GM23248 (cell line): ENCODE measurements at regions not wholly inside any gene's neighbourhood (a gene's known extent, or its start where the extent isn't known, plus 50 kb on each side); places are given as distances from the start of the nearest gene placed in this dataset.

Experiments
- DNase-seq: peaks from one replicate; pipeline ENCODE4 v3.0.0-alpha.2; 2015
- H2AFZ ChIP-seq: fragments of 200-600 bp; sonication (generic); 2 replicates; pipeline ENCODE4 v1.6.1; 2016; ENCODE audit warnings: antibody characterized with exemption
- H3F3A ChIP-seq: fragments of 200-600 bp; sonication (generic); 2 replicates; pipeline ENCODE4 v1.6.1; 2016; ENCODE audit warnings: mild to moderate bottlenecking, antibody characterized with exemption, mixed run types; ENCODE audit not compliant: insufficient read depth
- H3K27ac ChIP-seq: fragments of 200-600 bp; sonication (generic); 2 replicates; pipeline ENCODE4 v1.5.1; 2016; ENCODE audit warnings: mild to moderate bottlenecking
- H3K27me3 ChIP-seq: fragments of 200-600 bp; sonication (generic); replicated peaks from 2 replicates; pipeline ENCODE4 v1.6.1; 2016; ENCODE audit warnings: mild to moderate bottlenecking; ENCODE audit not compliant: insufficient read depth
- H3K36me3 ChIP-seq: fragments of 200-600 bp; sonication (generic); 2 replicates; pipeline ENCODE4 v1.6.1; 2016; ENCODE audit warnings: low read depth, mild to moderate bottlenecking
- H3K4me1 ChIP-seq: fragments of 200-600 bp; sonication (generic); 2 replicates; pipeline ENCODE4 v1.6.1; 2016; ENCODE audit warnings: mild to moderate bottlenecking; ENCODE audit not compliant: insufficient read depth
- H3K4me2 ChIP-seq: fragments of 200-600 bp; sonication (generic); one replicate; pipeline ENCODE4 v1.6.1; 2016; ENCODE audit warnings: mild to moderate bottlenecking; ENCODE audit not compliant: unreplicated experiment
- H3K4me3 ChIP-seq: fragments of 200-600 bp; sonication (generic); 2 replicates; pipeline ENCODE4 v1.5.1; 2016; ENCODE audit warnings: mild to moderate bottlenecking
- H3K79me2 ChIP-seq: fragments of 200-600 bp; sonication (generic); 2 replicates; pipeline ENCODE4 v1.6.1; 2016; ENCODE audit warnings: mild to moderate bottlenecking; ENCODE audit not compliant: insufficient read depth
- H3K9ac ChIP-seq: fragments of 200-600 bp; sonication (generic); 2 replicates; pipeline ENCODE4 v1.6.1; 2016; ENCODE audit warnings: mild to moderate bottlenecking
- H3K9me2 ChIP-seq: fragments of 200-600 bp; sonication (generic); 2 replicates; pipeline ENCODE4 v1.6.1; 2016; ENCODE audit warnings: mixed run types, mild to moderate bottlenecking, moderate library complexity; ENCODE audit not compliant: insufficient read depth
- H3K9me3 ChIP-seq: fragments of 200-600 bp; sonication (generic); one replicate; pipeline ENCODE4 v1.6.1; 2017; ENCODE audit warnings: low read depth
- H4K20me1 ChIP-seq: fragments of 200-600 bp; sonication (generic); 2 replicates; pipeline ENCODE4 v1.6.0; 2016; ENCODE audit not compliant: insufficient read depth
- EZH2 ChIP-seq: fragments of 200-600 bp; sonication (generic); IDR thresholded peaks from 2 replicates; pipeline ENCODE4 v1.6.1; 2018; ENCODE audit warnings: antibody characterized with exemption, mild to moderate bottlenecking; ENCODE audit not compliant: insufficient read depth, poor library complexity, severe bottlenecking
- EZH2phosphoT487 ChIP-seq: fragments of 200-600 bp; sonication (generic); IDR thresholded peaks from 2 replicates; pipeline ENCODE4 v1.6.1; 2018; ENCODE audit warnings: antibody characterized with exemption, moderate library complexity, mild to moderate bottlenecking, low read depth; ENCODE audit not compliant: insufficient read depth
- WGBS, 2 experiments: methylation state at CpG; one replicate each; pipeline ENCODE4 v1.1.6; 2015 to 2017; ENCODE audit warnings: low lambda C conversion rate in 2 of 2, low coverage in 1 of 2; ENCODE audit errors: missing lambda C conversion rate in 2 of 2; 5-methylcytosine and 5-hydroxymethylcytosine counted together
- in situ Hi-C: fragments of 300-500 bp; cut with MboI; formaldehyde crosslinking; loops from 2 replicates; pipeline ENCODE4 v1.15.0; 2020

DNA sequence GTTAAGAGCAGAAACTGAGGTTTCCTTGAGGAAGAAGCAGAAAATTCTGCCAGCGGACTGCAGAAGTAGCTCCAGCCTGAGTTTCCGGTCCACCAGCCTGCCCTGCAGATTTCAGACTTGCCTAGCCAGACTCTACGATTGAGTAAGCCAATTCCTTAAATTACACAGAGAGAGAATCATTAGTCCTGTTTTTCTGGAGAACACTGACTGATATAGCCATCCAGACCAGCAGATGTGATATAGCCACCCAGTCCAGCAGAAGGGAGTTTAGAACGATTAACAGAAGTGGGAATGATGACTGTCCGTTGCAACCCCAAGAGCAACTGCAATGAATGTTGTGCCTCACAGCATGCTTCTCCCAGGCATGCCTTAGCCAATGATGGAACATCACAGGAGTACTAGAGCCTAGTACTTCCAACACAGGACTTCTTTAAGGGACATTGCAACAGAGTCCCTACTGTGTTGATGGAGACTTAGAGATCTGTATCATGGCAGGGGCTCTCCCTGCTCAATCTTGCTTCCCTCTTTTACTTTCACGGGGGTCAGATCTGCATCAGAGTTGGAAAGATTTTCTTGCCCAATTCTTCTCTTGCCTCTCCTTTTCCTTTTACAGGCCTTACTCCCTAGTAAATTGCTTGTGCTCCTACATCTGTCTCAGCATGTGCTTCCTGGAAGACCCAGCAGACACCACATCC is 264.6 kb upstream of the CLNK start:
- Histone ChIP-seq H3F3A (no peaks in the 10 kb centered on the region), H2AFZ (no peak overlapping the region), H3K9ac (no peak overlapping the region), H3K9me3 (no peaks in the 10 kb centered on the region), H3K4me3 (no peak overlapping the region), H3K36me3 (no peaks in the 10 kb centered on the region), H3K27ac (no peak overlapping the region), H3K4me2 (no peak overlapping the region), H3K79me2 (no peaks in the 10 kb centered on the region), H3K27me3 (no peaks in the 10 kb centered on the region), H3K4me1 (no peaks in the 10 kb centered on the region), H3K9me2 (no peaks in the 10 kb centered on the region), H4K20me1 (no peaks in the 10 kb centered on the region)
- DNase-seq, result no peak
- in situ Hi-C loops, result no loop called here
- TF ChIP-seq EZH2 (no peak), EZH2phosphoT487 (no peak)
- 49 to 51% methylated on average over 6 of the region's 6 CpGs for WGBS, 2 experiments

DNA sequence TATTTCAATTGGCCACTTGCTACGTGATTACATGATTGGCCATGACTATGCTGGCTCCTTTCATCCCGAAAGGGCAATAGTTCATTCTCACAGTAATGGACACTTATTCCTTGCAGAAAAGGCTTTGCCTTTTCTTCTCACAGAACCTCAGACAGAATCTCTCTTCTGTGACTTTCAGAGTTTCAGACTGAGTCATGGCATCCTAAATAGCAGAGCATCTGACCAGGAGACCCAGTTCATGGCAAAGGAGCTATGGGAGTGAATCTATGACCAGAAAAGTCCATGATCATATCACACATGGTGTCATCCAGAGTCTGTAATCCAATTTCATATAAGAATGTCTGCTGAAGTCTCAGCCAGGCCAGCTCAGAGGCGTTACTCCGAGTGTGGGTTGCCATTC is 263.3 kb upstream of the CLNK start:
- in situ Hi-C loops, result no loop called here

DNA sequence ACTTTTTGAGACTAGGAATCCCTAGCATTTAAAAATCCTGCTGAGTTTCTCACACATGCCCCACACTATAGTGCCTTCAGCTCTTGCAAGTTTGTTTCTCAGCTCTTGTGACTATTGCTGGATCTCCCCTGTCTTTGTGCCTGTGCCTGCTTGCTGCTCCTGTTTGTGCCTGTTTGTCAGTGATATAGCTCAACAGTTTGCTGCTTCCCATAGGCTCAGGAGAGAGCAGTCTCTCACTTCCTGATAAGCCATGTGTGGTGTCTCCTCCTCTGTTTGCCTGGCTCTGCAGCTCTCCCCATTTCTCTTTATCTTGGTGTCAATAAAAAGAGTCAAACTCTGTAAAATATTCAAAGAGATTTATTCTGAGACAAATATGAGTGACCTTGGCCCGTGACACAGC is 259.8 kb upstream of the CLNK start:
- in situ Hi-C loops, result no loop called here
- H2AFZ ChIP-seq, result no peak overlapping the region
- no peak overlapping the region for H3K27ac ChIP-seq
- H3K9me2 ChIP-seq, result no peaks in the 10 kb centered on the region
- TF ChIP-seq EZH2phosphoT487, result no peak
- no peak for TF ChIP-seq EZH2
- no peaks in the 10 kb centered on the region for H3K79me2 ChIP-seq
- H3F3A ChIP-seq, result no peaks in the 10 kb centered on the region
- no peaks in the 10 kb centered on the region for H4K20me1 ChIP-seq
- no peak overlapping the region for H3K4me2 ChIP-seq
- 10 to 17% methylated on average over 1 of the region's 1 CpG for WGBS, 2 experiments
- DNase-seq, result no peak
- no peak overlapping the region for H3K9ac ChIP-seq
- H3K9me3 ChIP-seq, result no peaks in the 10 kb centered on the region
- no peaks in the 10 kb centered on the region for H3K36me3 ChIP-seq
- no peaks in the 10 kb centered on the region for H3K4me1 ChIP-seq
- no peak overlapping the region for H3K4me3 ChIP-seq
- H3K27me3 ChIP-seq, result no peaks in the 10 kb centered on the region

More for the DNA sequence above, 263.3 kb upstream of the CLNK start:
- H2AFZ ChIP-seq, result no peak overlapping the region
- no peaks in the 10 kb centered on the region for H4K20me1 ChIP-seq
- no peaks in the 10 kb centered on the region for H3K9me2 ChIP-seq
- 35 to 36% methylated on average over 4 of the region's 4 CpGs for WGBS, 2 experiments
- no peaks in the 10 kb centered on the region for H3K27me3 ChIP-seq
- no peak overlapping the region for H3K27ac ChIP-seq
- no peaks in the 10 kb centered on the region for H3K79me2 ChIP-seq
- H3K9me3 ChIP-seq, result no peaks in the 10 kb centered on the region
- H3K36me3 ChIP-seq, result no peaks in the 10 kb centered on the region
- no peak for DNase-seq
- no peak for TF ChIP-seq EZH2phosphoT487
- TF ChIP-seq EZH2, result no peak
- no peaks in the 10 kb centered on the region for H3K4me1 ChIP-seq
- no peak overlapping the region for H3K9ac ChIP-seq
- no peak overlapping the region for H3K4me3 ChIP-seq
- no peak overlapping the region for H3K4me2 ChIP-seq
- no peaks in the 10 kb centered on the region for H3F3A ChIP-seq

DNA sequence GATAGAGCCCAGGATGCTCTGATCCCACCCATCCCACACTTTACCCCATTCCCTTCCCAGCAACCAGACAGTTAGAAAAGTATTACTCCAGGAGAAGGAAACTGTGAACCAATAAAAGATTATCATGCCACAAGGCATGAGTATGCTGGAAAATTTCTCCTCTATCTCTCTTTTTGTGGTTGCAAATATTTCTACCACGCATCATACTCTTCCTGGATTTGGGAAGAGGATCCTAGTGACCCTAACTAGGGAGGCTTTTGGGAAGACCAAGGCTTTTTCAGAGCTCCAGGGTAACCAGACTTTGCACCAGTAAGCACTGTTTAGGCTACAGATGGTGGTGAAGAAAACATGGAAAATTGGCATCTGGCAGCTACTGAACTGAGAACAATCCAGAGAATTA is 257.6 kb upstream of the CLNK start:
- Histone ChIP-seq H3K4me3 (no peak overlapping the region), H3K27me3 (no peaks in the 10 kb centered on the region), H3K9me2 (no peaks in the 10 kb centered on the region), H3K36me3 (no peaks in the 10 kb centered on the region), H3K27ac (no peak overlapping the region), H3K79me2 (no peaks in the 10 kb centered on the region), H3K9ac (no peak overlapping the region), H3F3A (no peaks in the 10 kb centered on the region), H3K4me2 (no peak overlapping the region), H2AFZ (no peak overlapping the region), H4K20me1 (no peaks in the 10 kb centered on the region), H3K4me1 (no peaks in the 10 kb centered on the region), H3K9me3 (no peaks in the 10 kb centered on the region)
- DNase-seq, result no peak
- TF ChIP-seq EZH2, result no peak
- no peak for TF ChIP-seq EZH2phosphoT487
- in situ Hi-C loops, result no loop called here
- WGBS, 2 experiments, result 19 to 24% methylated on average over 1 of the region's 1 CpG

DNA sequence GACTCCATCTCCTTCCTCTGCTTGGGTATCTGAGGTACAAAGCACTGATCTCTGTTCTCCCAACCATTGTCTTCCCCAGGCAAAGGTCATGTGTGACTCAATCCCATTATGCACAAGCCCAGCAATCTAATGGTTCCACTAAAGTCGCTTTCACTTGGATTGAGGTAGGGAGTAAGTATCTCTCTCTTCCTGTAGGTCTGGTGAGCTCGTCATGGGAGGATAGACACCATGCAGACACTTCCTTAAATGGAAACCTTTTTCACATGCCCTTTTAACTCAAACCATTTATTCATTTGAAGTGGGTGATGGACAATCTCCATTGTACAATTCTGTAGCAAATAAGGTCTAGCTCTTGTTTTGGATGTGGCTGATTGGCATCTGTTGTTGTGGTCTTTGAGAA is 245.2 kb upstream of the CLNK start:
- H3K4me2 ChIP-seq, result no peak overlapping the region
- in situ Hi-C loops, result no loop called here
- H3K9me2 ChIP-seq, result no peaks in the 10 kb centered on the region
- DNase-seq, result no peak
- no peak overlapping the region for H3K4me3 ChIP-seq
- no peaks in the 10 kb centered on the region for H4K20me1 ChIP-seq
- H3F3A ChIP-seq, result no peaks in the 10 kb centered on the region
- H2AFZ ChIP-seq, result no peak overlapping the region
- no peaks in the 10 kb centered on the region for H3K79me2 ChIP-seq
- H3K4me1 ChIP-seq, result no peaks in the 10 kb centered on the region
- H3K9me3 ChIP-seq, result no peaks in the 10 kb centered on the region
- TF ChIP-seq EZH2phosphoT487, result no peak
- no peak overlapping the region for H3K27ac ChIP-seq
- H3K9ac ChIP-seq, result no peak overlapping the region
- 31 to 45% methylated on average over 2 of the region's 2 CpGs for WGBS, 2 experiments
- H3K27me3 ChIP-seq, result no peaks in the 10 kb centered on the region
- H3K36me3 ChIP-seq, result no peaks in the 10 kb centered on the region
